ENCODE measurements at regions not wholly inside any gene's neighbourhood (a gene's known extent, or its start where the extent isn't known, plus 50 kb on each side); places are given as distances from the start of the nearest gene placed in this dataset.

DNA sequence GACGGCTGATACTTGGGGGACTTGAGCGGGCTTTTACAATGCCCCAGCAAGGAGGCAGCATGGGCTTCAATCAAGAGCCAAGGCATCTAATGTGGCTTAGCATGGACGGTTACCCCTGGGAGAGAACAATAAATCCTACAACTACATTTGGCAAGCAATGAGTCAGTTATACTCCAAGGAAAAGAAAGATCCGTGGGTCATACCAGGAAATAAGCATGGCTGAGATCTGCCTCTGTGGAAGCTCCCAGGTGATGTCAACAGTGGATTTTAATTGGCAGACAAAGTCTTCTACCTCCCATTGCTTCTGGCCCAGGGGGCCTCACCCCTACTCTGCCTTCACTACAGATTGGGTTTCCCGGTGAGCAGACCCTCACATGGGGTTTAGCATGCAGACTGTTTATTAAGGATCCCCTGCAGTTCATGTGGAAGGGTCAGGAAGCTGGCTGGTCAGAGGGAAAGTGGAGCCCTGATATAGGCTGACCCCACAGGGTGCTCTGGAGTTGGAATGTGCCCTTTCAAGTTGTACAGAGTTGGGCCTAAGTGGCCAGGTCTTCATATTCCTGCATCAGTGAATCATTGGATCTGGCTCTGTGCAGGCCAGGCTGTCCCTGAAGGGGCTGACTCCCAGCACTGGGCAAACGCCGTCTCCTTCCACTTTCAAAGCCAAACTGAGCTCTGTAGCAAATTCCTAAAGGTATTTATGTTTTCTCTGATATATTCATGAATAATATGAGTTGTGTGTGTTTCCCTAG lies 91.3 kb upstream of the GGTLC1 start:
- intact Hi-C loops (cut with DNase I), result no loop called here
- TF ChIP-seq, protein P1, sequence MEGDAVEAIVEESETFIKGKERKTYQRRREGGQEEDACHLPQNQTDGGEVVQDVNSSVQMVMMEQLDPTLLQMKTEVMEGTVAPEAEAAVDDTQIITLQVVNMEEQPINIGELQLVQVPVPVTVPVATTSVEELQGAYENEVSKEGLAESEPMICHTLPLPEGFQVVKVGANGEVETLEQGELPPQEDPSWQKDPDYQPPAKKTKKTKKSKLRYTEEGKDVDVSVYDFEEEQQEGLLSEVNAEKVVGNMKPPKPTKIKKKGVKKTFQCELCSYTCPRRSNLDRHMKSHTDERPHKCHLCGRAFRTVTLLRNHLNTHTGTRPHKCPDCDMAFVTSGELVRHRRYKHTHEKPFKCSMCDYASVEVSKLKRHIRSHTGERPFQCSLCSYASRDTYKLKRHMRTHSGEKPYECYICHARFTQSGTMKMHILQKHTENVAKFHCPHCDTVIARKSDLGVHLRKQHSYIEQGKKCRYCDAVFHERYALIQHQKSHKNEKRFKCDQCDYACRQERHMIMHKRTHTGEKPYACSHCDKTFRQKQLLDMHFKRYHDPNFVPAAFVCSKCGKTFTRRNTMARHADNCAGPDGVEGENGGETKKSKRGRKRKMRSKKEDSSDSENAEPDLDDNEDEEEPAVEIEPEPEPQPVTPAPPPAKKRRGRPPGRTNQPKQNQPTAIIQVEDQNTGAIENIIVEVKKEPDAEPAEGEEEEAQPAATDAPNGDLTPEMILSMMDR (IDR thresholded peaks at IDR 0.05), result no peak
- no peaks in the 10 kb centered on the region for H3K36me3 ChIP-seq
- H3K27ac ChIP-seq, result no peak overlapping the region
- no peak for ATAC-seq
- DNase-seq, result no peak
- no peak overlapping the region for H3K4me3 ChIP-seq
- no peaks in the 10 kb centered on the region for H3K27me3 ChIP-seq (ENCODE audit: low read depth)
- H3K9me3 ChIP-seq, result no peaks in the 10 kb centered on the region
- H3K4me1 ChIP-seq, result no peaks in the 10 kb centered on the region

DNA sequence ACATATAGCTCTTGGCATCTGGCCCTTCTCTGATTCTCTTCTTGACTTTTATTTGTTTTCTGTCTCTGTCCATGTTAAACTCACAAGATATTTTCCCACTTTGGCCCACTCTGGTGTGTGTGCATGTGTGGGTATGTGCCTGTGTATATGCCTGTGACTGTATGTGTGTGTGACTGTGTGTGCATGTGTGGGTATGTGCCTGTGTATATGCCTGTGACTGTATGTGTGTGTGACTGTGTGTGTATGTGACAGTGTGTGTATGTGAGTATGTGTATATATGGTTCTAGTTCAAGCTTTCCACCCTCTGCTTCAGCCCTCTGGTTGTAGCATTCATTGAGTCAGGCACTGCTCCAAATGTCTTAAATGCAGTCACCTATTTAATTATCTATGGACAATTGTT lies 88.6 kb upstream of the GGTLC1 start:
- TF ChIP-seq, protein P1 (IDR thresholded peaks at IDR 0.05), result no peak
- Histone ChIP-seq H3K4me1 (no peaks in the 10 kb centered on the region), H3K9me3 (no peaks in the 10 kb centered on the region), H3K36me3 (no peaks in the 10 kb centered on the region), H3K4me3 (no peak overlapping the region), H3K27me3 (ENCODE audit: low read depth) (no peaks in the 10 kb centered on the region), H3K27ac (no peak overlapping the region)
- ATAC-seq, result no peak
- DNase-seq, result no peak
- intact Hi-C loops (cut with DNase I), result no loop called here

DNA sequence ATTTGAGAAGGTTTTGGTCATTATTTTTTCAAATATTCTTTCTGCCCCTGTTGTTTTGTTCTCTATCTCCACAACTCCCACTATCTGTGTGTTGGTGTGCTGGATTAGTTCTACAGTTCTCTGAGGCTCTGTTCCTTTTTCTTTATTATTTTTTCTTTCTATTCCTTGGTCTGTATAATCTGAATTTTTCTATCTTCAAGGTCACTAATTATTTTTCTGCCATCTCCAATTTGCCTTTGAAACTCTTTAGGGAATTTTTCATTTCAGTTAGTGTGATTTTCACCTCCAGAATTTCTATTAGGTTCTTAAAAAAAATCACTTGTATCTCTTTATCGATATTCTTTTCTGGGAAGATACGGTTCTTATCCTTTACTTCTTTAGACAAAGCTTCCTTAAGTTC lies 82.1 kb upstream of the GGTLC1 start:
- H3K9me3 ChIP-seq, result no peaks in the 10 kb centered on the region
- H3K4me1 ChIP-seq, result no peaks in the 10 kb centered on the region
- no peaks in the 10 kb centered on the region for H3K36me3 ChIP-seq
- H3K27ac ChIP-seq, result no peak overlapping the region
- DNase-seq (no peak), ATAC-seq (no peak)
- H3K27me3 ChIP-seq (ENCODE audit: low read depth), result no peaks in the 10 kb centered on the region
- TF ChIP-seq, protein P1 (IDR thresholded peaks at IDR 0.05), result no peak
- intact Hi-C loops (cut with DNase I), result no loop called here
- no peak overlapping the region for H3K4me3 ChIP-seq

DNA sequence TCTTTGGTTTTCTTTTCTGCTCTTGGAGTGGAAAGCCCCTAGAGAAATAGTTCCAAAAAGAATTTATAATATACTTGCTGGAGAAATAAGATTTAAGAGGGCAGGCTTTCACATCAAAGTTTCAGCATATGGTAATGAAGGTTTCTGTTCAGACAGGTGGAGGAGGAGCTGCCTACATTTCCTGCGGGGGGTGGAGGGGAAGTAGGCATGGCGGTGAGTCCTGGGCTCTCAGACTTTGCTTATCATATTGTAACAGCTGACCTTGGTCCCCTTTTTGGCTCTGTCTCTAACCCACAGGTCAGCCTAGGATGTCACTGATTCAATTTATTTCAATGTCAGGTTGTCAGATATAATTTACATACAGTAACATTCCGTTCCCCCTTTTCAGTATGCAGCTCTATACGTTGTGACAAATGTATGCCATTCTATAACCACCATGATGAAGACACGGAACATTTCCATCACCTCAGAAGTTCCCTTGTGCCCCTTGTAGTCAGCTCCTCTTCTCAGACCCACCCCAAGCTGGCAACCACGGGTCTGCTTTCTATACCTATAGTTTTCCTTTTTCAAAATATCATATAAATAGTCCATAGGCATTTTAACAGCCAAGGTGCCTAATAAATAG lies 77.6 kb upstream of the GGTLC1 start:
- intact Hi-C loops (cut with DNase I), result no loop called here
- no peak for DNase-seq
- H3K9me3 ChIP-seq, result no peaks in the 10 kb centered on the region
- H3K36me3 ChIP-seq, result no peaks in the 10 kb centered on the region
- no peak overlapping the region for H3K4me3 ChIP-seq
- H3K27ac ChIP-seq, result no peak overlapping the region
- H3K27me3 ChIP-seq (ENCODE audit: low read depth), result no peaks in the 10 kb centered on the region
- H3K4me1 ChIP-seq, result no peaks in the 10 kb centered on the region
- ATAC-seq, result no peak
- TF ChIP-seq, protein P1 (IDR thresholded peaks at IDR 0.05), result no peak

DNA sequence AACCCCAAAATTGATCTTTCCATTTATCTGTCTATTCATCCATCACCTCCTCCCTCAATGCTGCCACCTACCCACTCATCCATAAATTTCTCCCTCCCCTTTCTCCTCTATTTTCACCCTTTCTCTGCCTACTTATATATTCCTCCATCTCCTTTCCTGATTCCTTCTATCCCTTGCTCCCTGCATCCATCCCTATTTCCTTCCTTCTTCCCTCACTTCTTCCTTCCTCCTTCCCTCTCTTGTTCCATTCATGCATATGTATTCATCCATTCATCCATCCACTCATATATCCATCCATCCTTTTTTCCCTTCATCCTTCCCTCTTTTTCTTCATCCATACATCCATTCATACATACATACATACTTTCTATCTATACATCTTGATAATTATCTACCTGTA lies 76.3 kb upstream of the GGTLC1 start:
- Histone ChIP-seq H3K4me3 (no peak overlapping the region), H3K27me3 (ENCODE audit: low read depth) (no peaks in the 10 kb centered on the region), H3K36me3 (no peaks in the 10 kb centered on the region), H3K4me1 (no peaks in the 10 kb centered on the region), H3K27ac (no peak overlapping the region), H3K9me3 (no peaks in the 10 kb centered on the region)
- DNase-seq (no peak), ATAC-seq (no peak)
- TF ChIP-seq, protein P1 (IDR thresholded peaks at IDR 0.05), result no peak
- intact Hi-C loops (cut with DNase I), result no loop called here
